ENCODE measurements at regions not wholly inside any gene's neighbourhood (a gene's known extent, or its start where the extent isn't known, plus 50 kb on each side); places are given as distances from the start of the nearest gene placed in this dataset.

DNA sequence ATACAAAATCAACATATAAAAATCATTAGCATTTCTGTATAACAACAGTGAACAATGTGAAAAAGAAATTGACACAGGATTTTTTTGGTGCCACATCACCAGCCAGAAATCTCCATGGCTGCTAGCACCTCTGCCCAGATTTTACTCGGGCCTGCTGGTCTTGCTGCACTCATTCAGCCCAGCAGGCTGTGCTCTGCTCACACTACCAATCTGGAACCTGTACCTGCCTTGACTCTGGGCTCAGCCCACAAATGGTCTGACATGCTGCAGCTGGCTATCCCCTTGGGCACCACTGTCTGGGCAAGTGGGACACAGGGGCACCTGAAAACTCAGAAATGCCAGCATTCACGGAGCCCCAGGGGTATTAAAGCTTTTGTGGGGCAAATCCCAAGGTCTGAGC, 392.5 kb upstream of the NRXN1 start:
- Histone ChIP-seq H3K4me1 (ENCODE audit: control insufficient read depth, insufficient read depth, low read length) (no peaks in the 10 kb centered on the region), H3K36me3 (ENCODE audit: control insufficient read depth in 2 of 2, insufficient read depth in 1 of 2, low read length in 2 of 2) (no peaks in the 10 kb centered on the region), H3K4me3 (ENCODE audit: low read depth, low read length) (no peak overlapping the region), H3K27ac (ENCODE audit: extremely low read depth, low read depth, low read length) (no peak overlapping the region), H3K9me3 (ENCODE audit: control insufficient read depth, insufficient read depth, low read depth, low read length) (no peaks in the 10 kb centered on the region)
- CTCF ChIA-PET, result no interaction called here
- POLR2A ChIA-PET, result no interaction called here
- TF ChIP-seq ZNF776 (tag by site-specific recombination; IDR thresholded peaks at IDR 0.05; ENCODE audit: borderline replicate concordance), result no peak
- no peak for TF ChIP-seq GLIS1 (tag by site-specific recombination; IDR thresholded peaks at IDR 0.05)
- TF ChIP-seq ZNF366 (tag by site-specific recombination; conservative IDR thresholded peaks at IDR 0.05), result no peak
- no peak for TF ChIP-seq GLI4 (tag by site-specific recombination; IDR thresholded peaks at IDR 0.05)
- no peak for TF ChIP-seq ZNF423 (tag by site-specific recombination; IDR thresholded peaks at IDR 0.05)

GRCh38 chr2:51420511-51420910, 388.6 kb upstream of the NRXN1 start:
- ChIA-PET CTCF (no interaction called here), POLR2A (no interaction called here)
- H3K36me3 ChIP-seq (ENCODE audit: control insufficient read depth in 2 of 2, insufficient read depth in 1 of 2, low read length in 2 of 2), result no peaks in the 10 kb centered on the region
- no peaks in the 10 kb centered on the region for H3K4me1 ChIP-seq (ENCODE audit: control insufficient read depth, insufficient read depth, low read length)
- no peak overlapping the region for H3K27ac ChIP-seq (ENCODE audit: extremely low read depth, low read depth, low read length)
- no peak overlapping the region for H3K4me3 ChIP-seq (ENCODE audit: low read depth, low read length)
- no peak for TF ChIP-seq HOXA7 (CRISPR knock-in tag; IDR thresholded peaks at IDR 0.05; ENCODE audit: borderline replicate concordance)
- TF ChIP-seq ZNF292 (tag by site-specific recombination; IDR thresholded peaks at IDR 0.05; ENCODE audit: borderline replicate concordance, low read depth), result no peak
- TF ChIP-seq ZFP41 (tag by site-specific recombination; IDR thresholded peaks at IDR 0.05; ENCODE audit: borderline replicate concordance), result no peak
- no peak for TF ChIP-seq ZNF677 (tag by site-specific recombination; IDR thresholded peaks at IDR 0.05)
- TF ChIP-seq ZNF214 (tag by site-specific recombination; IDR thresholded peaks at IDR 0.05; ENCODE audit: borderline replicate concordance), result no peak
- TF ChIP-seq ZNF558 (tag by site-specific recombination; IDR thresholded peaks at IDR 0.05), result no peak
- TF ChIP-seq, protein P1, sequence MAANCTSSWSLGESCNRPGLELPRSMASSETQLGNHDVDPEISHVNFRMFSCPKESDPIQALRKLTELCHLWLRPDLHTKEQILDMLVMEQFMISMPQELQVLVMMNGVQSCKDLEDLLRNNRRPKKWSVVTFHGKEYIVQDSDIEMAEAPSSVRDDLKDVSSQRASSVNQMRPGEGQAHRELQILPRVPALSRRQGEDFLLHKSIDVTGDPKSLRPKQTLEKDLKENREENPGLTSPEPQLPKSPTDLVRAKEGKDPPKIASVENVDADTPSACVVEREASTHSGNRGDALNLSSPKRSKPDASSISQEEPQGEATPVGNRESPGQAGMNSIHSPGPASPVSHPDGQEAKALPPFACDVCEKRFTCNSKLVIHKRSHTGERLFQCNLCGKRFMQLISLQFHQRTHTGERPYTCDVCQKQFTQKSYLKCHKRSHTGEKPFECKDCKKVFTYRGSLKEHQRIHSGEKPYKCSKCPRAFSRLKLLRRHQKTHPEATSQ (tag by site-specific recombination; IDR thresholded peaks at IDR 0.05), result no peak
- no peak for TF ChIP-seq ZNF324 (tag by site-specific recombination; IDR thresholded peaks at IDR 0.05)
- no peak for TF ChIP-seq ZBTB48 (tag by site-specific recombination; IDR thresholded peaks at IDR 0.05)
- no peak for TF ChIP-seq ZEB2 (tag by site-specific recombination; IDR thresholded peaks at IDR 0.05)
- no peak for TF ChIP-seq ZNF544 (tag by site-specific recombination; IDR thresholded peaks at IDR 0.05)
- no peak for TF ChIP-seq ZNF747 (tag by site-specific recombination; IDR thresholded peaks at IDR 0.05)
- no peak for TF ChIP-seq ZNF785 (tag by site-specific recombination; IDR thresholded peaks at IDR 0.05)
- no peak for TF ChIP-seq ZNF274 (IDR thresholded peaks at IDR 0.05; ENCODE audit: low read length)
- no peak for TF ChIP-seq ZNF274 (tag by site-specific recombination; IDR thresholded peaks at IDR 0.05; ENCODE audit: borderline replicate concordance)
- TF ChIP-seq KLF7 (tag by site-specific recombination; IDR thresholded peaks at IDR 0.05; ENCODE audit: borderline replicate concordance), result no peak
- no peak for TF ChIP-seq ZNF155 (tag by site-specific recombination; IDR thresholded peaks at IDR 0.05)
- no peak for TF ChIP-seq ZNF140 (tag by site-specific recombination; IDR thresholded peaks at IDR 0.05)
- no peak for TF ChIP-seq ZNF843 (tag by site-specific recombination; IDR thresholded peaks at IDR 0.05)
- no peak for TF ChIP-seq ZNF449 (tag by site-specific recombination; IDR thresholded peaks at IDR 0.05)
- H3K9me3 ChIP-seq (ENCODE audit: control insufficient read depth, insufficient read depth, low read depth, low read length), result no peaks in the 10 kb centered on the region
